Pulmonary artery endothelial cell (primary cell): ENCODE measurements at regions not wholly inside any gene's neighbourhood (a gene's known extent, or its start where the extent isn't known, plus 50 kb on each side); places are given as distances from the start of the nearest gene placed in this dataset.
"Not testable (repeated sequence)": the region's sequence is repeated elsewhere in the genome, so short reads cannot be mapped to it uniquely, and the experiment has no call there.

Source experiments
- DNase-seq: peaks from one replicate; pipeline ENCODE4 v3.0.0-alpha.2; 2011; ENCODE audit warnings: low read depth, low spot score

DNA sequence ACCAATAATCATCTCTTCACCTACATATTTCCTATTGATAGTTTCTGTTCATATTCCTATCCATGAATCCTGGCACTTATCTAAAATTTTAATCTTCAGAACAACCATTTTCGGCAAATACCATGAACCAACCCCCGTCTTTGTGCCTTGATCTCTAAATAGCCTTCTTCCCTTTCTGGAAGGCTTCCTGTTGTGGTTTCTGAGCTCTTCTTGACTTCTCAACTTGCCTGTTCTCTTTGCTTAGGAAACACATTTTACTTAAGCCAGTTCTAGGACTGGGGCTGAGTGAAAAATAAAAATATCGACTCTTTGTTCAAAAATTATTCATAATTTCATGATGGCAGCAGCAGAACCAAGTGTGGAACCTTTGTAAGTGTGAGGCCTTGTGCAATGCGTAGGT, 882.4 kb downstream of the C4orf33 start:
- no peak for DNase-seq

DNA sequence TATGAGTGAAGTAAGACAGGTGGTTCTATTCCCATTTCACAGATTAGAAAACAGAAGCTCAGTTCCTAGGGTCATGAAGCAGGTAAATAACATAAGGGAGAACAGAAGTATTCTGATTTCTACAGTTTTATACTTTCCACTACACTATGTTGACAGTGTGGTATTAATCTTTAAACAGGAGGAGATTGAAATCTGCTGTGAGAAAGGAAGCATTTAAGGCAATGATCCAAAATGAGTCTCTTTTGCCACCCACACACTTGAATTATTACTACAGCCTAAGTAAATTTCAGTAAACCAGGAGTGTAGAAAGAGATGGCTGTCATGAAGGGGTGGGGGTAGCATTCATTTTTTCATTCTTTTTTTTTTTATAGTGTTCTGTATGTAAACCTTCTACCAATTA, 893.0 kb downstream of the C4orf33 start:
- DNase-seq: no peak

DNA sequence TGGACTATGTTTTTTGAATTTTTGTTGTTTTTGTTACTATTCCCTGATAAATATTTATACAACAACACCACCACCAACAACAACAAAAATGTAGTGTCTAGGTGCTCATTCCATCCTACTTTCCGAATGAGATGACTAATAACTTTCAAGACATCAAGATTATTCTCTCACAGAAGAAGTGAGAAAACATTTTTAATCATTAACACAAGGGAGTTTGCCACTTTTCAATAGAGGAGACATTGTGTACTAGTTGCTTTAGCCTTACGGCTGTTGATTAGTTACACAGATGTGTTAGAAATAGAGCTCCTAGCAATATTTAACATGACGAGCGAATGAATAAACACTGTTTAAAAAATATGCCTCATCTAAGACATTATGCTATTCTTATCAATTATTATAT, 898.8 kb downstream of the C4orf33 start:
- DNase-seq: no peak

DNA sequence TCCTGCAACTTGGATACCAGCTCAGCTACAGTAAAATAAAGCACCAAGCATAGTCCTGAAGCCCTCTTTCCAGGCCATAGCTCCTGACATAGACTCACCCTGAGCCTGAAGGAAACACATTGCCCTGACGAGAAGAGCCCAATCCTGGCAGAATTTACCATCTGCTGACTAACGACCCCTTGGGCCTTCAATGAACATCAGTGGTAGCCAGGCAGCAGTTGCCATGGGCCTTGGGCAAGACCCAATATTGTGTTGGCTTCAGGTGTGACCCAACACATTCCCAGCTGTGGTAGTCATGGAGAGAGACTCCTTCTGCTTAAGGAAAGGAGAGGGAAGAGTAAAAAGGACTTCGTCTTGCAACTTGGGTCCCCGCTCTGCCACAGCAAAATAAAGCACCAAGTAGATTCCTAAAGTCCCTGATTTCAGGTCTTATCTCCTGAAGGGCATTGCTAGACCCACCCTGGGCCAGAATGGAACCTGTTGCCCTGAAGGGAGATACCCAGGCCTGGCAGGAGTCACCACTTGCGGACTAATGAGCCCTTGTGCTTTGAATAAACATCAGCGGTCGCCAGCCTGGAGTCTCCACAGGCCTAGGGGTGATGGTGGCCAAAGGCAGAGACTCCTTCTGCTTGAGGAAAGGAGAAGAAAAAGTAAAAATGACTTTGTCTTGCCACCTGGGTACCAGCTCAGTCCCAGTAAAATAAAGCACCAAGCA, 902.6 kb downstream of the C4orf33 start:
- no peak for DNase-seq

DNA sequence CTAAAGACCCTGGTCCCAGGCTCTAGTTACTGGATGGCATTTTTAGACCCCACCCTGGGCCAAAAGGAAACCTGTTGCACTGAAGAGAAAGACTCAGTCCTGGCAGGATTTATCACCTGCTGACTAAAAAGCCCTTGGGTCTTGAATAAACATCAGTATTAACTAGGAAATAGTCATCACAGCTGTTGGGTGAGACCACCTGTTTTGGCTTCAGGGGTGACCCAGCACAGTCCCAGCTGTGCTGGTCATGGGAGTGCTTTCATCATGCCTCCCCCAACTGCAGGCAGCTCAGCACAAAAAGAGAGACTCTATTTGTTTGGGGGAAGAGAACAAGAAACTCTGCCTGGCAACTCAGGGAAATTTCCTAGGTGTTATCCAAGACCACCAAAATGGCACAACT, 903.2 kb downstream of the C4orf33 start:
- no peak for DNase-seq

DNA sequence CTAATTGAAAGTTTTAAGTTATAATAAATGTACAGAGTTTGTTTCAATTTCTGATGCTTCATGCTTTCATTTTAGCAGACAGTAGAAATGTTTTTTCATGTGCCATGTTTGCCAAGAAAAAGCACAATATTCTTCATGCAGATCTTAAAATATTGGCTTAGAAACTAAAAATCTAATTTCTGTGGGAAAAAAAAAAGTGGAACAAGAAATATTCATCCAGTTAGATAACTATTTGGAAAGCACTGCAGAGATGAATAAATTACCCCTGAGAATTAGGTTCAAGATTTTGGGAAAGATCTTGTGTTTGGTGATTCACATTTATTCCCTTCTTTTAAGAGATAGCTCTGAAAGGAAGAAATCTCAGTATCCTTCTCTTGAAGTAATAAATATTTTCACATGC, 912.5 kb downstream of the C4orf33 start:
- DNase-seq: no peak

DNA sequence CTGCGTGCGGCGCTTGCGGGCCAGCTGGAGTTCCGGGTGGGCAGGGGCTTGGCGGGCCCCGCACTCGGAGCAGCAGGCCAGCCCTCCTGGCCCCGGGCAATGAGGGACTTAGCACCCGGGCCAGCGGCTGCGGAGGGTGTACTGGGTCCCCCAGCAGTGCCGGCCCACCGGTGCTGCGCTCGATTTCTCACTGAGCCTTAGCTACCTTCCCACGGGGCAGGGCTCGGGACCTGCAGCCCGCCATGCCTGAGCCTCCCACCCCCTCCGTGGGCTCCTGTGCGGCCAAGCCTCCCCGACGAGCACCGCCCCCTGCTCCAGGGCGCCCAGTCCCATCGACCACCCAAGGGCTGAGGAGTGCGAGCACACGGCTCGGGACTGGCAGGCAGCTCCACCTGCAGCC, 916.9 kb downstream of the C4orf33 start:
- not testable (repeated sequence) for DNase-seq

DNA sequence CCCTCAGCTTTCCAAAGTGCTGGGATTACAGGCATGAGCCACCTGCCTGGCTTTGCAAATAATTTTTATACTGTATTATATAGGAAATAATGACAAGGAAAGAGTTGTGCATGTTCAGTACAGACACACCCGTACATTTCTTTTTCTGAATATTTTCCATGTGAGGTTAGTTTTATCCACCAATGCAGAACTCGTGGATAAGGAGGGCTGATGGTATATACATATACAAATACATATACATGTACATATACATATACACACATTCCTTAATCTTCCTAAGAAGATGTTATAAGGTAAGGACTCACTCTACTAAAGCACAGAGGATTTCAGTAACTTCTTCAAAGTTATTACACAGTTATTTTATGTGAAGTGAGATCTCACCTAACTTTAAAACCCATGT, 925.8 kb downstream of the C4orf33 start:
- DNase-seq: no peak

DNA sequence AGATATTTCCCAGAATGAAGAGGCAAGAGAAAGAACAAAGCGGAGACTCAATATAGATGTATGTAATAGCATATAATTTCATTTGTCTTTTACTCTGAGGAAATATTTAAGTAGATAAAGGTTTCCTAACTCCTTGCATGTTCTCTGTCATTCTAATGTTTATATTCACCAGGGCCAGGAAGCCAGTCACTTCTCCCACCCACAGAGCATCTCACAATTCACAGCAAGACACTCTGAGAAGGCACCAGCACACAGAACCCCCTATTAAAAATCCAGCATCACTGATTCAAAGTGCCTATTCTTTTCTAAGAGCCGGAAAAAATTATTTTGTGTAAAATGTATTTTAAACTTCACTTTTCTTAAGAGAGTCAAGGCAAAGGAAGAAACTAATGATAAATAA, 927.1 kb downstream of the C4orf33 start:
- DNase-seq: no peak

DNA sequence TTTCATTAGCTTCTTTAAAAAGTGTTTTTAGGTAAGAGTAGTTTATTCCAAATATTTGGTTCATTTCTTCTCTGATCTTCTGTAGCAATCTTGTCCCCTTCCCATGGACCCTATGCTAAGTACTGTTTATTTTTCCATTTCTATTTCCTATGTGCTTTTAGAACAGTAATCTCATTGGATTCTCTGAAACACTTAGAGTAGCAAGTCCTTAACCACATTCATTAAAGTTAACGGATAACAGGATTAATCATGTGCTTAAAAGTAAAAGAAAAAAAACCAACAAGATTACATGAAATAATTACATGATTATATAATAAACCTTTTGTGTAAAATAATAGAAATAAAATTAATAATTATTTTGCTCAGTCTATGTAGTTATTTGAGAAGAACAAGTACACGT, 929.7 kb downstream of the C4orf33 start:
- no peak for DNase-seq

DNA sequence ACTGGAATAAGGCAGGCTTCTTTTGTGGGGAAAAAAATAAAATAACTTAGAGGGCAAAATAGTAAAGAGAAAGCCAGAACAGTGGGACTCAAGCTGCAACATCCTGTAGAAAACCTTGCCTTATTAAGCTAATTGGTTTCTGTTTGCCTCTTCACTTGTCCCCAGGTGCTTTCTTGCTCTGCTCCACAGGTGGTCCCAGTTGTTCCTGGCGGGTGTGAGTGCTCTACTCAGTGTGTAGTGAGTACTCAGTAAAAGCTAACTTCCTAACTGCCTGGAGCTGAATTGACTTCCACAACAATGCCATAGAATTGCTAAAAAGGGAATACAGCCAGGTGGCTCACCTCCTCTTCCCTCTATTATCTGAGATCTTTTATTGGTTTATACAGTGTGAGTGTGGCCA, 930.2 kb downstream of the C4orf33 start:
- DNase-seq: no peak

DNA sequence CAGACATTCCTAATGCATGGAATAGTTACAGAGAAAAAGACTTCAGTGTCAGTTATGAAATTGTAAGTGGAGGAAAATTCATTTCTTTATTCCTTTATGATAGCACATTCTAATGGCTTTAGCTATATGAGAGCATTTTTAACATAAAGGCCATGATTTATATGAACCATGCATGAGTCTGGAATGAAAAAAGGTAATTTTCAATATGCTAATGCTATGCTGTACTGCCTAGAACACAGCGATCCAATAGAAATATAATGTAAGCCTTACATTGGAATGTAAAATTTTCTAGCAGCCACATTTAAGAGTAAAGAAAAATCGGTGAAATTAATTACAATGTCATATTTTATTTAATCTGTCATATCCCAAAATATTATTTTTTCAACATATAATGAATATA, 932.0 kb downstream of the C4orf33 start:
- DNase-seq: no peak

DNA sequence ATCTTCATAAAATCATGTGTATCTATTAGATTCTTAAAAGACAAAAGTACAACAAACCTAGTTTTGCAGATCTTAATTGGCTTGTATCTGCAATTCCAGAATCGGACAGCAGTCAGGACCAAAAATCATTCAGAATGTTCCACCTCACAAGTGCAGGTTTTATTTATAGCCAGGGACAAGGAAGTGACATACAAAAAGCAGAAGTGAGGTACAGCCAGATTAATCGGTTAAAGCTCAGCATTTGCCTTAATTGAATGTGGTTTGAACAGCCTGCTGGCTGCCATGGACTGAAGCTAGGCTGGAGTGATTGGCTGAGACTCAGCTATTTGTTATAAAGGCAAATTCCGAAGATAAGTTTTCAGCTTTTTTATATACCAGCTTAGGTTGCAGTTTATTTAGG, 932.6 kb downstream of the C4orf33 start:
- DNase-seq: no peak

DNA sequence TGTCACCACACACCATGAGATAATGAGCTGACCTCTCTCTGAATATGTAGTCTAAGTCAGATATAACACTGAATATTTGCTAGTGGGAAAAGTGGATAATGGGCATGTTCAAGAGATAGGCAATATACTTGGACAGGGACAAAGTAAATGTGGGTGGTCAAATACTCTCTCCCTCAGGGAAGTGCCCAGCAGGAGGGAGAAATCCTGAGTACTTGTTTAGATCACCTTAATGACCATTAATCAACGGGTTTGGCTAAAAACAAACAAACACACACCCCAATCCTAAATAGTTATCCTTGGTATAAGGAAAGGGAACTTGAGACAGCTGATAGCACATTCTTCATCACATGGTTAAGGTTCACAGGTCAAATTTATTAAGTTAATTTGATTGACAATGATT, 933.5 kb downstream of the C4orf33 start:
- DNase-seq: no peak

DNA sequence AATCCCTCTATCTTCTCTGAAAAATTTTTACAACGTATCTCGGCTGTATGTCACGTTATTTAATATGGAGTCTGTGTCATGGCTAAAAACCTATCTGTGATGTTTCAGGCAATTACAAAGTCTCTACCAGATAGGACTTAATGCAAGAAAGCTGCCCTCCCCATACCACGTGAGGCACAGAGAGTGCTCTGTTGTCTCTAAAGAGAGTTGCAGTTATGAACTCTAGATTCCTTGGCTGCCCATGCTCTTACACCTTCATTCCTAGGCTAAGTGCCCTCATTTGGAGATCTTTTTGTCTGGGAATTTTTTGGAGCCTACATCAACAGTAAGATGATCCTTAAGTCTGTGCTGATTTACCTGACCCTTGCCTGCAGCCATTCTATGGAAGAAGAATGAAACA, 935.9 kb downstream of the C4orf33 start:
- no peak for DNase-seq

DNA sequence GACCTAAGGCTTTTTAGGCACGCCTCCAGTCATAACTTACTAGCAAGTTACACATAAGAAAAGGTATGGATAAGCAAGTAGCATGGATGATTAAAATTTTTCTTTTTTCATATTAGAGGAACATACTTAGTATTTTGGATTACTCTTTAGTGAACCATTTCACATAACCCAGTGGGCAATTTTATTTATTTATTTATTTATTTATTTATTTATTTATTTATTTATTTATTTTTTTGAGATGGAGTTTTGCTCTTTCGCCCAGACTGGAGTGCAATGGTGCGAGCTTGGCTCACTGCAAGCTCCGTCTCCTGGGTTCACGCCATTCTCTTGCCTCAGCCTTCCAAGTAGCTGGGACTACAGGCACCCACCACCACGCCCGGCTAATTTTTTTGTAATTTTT, 937.7 kb downstream of the C4orf33 start:
- not testable (repeated sequence) for DNase-seq

DNA sequence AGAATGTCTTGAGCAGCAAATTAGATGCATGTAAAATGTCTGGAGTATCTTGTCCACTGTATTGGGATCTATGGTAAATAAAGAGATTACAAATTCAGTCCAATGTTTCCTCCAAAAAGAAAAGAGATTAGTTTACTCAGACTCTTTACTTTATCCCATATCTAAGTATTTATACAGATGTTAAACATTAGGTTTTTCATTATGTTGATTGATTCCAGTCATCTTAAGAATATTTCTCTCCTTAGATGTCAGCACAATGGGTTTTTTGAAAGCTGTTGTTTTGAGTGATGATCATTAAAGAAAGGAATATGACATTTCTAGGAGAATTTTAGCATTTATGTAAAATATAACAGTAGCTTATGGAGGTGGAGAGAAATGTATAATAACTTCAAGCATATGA, 938.9 kb downstream of the C4orf33 start:
- no peak for DNase-seq

DNA sequence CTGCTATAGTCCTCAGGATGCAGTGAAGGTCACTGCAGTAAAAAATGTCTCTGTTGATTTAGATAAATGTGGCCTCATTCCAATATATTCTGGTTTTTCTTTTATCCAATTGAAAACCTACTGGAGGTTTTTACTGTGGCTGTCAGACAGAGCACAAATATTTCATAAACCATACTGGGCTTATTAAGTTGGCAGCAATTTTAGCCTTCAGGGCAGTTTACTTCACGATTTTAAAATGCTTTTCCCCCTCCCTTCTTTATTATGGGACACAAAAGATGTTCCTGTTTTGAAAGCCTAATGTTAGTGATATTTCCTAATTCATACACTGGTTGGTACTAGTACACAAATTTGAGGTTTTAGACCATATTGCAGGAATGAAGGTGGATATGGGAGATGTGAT, 939.4 kb downstream of the C4orf33 start:
- DNase-seq: no peak

DNA sequence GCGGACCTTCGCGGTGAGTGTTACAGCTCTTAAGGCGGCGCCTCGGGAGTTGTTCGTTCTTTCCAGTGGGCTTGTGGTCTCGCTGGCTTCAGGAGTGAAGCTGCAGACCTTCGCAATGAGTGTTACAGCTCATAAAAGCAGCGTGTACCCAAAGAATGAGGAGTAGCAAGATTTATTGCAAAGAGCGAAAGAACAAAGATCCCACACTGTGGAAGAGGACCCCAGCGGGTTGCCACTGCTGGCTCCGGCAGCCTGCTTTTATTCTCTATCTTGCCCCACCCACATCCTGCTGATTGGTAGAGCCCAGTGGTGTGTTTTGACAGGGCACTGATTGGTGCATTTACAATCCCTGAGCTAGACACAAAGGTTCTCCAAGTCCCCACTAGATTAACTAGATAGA, 941.9 kb downstream of the C4orf33 start:
- DNase-seq: not testable (repeated sequence)

DNA sequence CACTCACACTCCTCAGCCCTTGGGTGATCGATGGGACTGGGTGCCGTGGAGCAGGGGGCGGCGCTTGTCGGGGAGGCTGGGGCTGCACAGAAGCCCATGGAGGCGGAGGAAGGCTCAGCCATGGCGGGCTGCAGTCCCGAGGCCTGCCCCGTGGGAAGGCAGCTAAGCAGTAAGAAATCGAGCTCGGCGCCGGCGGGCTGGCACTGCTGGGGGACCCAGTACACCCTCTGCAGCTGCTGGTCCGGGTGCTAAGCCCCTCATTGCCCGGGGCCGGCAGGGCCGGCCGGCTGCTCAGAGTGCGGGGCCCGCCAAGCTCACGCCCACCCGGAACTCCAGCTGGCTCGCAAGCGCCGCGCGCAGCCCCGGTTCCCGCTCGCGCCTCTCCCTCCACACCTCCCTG, 942.6 kb downstream of the C4orf33 start:
- not testable (repeated sequence) for DNase-seq

DNA sequence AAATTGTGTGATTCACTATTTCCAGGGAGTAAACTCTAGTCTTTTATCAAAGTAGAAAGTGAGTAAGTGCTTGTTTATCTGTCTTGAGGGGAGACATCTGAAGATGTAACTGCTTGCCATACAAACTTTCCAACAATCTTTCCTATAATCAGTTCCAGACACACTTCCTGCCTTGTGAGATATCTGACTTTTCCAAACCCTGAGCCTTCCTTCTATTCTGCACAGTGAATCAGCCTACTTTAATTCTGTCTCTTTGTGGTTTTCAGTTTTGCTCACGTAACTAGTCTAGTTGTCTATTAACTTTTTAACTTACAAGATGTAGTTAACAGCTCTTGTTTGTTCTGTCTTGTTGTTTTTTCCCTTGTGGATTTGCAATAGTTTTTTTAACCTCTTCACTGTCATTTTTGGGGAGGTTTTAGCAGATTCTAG, 947.8 kb downstream of the C4orf33 start:
- DNase-seq: no peak

DNA sequence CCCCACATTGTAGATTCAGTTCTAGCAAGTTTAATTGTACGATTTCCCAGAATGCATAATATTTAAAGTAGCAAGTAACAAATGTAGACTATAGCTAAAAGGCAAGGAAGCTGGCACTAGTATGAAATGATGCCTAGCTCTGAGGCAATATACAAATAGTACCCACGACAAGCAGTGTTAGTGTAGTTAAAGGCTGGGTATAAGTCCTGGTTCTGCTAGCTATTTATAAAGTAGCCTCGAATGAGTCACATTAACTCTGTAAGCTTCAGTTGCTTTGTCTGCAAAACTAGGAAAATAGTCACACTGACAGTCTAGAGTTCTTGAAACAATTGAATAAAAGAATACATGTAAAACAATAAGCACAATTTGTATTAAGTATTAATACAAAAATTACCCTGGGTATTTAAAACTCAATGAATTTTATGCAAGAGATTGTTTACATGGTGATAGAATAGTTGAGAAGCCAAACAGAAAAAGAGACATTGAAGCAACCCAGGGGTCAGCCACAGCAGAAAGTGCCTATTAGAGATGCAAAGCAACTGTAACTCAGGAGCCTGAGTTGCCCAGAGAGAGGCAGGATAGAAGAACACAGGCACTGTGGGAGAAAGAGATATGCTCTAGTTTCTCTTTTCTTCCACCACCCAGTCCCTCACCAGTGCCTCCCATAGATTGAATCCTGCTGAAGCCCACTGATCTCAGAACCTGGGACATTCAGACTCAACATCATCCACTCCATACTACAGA, 949.0 kb downstream of the C4orf33 start:
- DNase-seq: no peak

DNA sequence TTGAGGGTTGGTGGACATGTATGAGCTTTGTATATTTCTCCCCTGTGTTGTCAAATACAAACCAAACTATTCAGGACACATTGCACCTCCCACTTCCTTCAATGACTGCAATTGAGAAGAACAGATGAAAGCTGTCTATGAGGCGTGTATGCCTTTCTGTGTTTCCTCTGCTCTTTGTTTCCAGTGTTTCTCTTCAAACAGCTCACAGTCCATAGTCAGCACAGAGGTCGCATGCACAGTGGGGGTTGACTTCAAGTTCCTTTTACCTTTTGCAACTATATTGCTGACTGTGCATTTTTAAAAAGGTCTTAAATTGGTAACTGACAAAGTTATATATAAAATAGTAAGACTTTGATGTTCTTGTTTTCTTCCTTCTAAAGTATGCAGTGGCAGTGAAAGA, 957.8 kb downstream of the C4orf33 start:
- no peak for DNase-seq
